Neutrophil (primary cell): ENCODE measurements at regions not wholly inside any gene's neighbourhood (a gene's known extent, or its start where the extent isn't known, plus 50 kb on each side); places are given as distances from the start of the nearest gene placed in this dataset.

ENCODE experiments used
- H3K27ac ChIP-seq: fragments of 200-600 bp; sonication (generic); 2 replicates; pipeline ENCODE4 v1.5.1; 2016; ENCODE audit warnings: mild to moderate bottlenecking, moderate library complexity
- H3K27me3 ChIP-seq: fragments of 200-600 bp; sonication (generic); 2 replicates; pipeline ENCODE4 v1.6.0; 2016; ENCODE audit warnings: mild to moderate bottlenecking
- H3K36me3 ChIP-seq: fragments of 200-600 bp; sonication (generic); 2 replicates; pipeline ENCODE4 v1.5.1; 2017
- H3K4me1 ChIP-seq, 2 experiments: fragments of 200-600 bp in 1 of 2; sonication (generic) in 1 of 2; 1 replicate in 1 of 2; 2 replicates in 1 of 2; pipeline versions ENCODE4 v1.5.1 to v1.6.1; 2013 to 2016; ENCODE audit warnings: low read depth in 1 of 2, low read length in 1 of 2, mild to moderate bottlenecking in 1 of 2, moderate library complexity in 1 of 2; ENCODE audit not compliant: control insufficient read depth in 1 of 2, insufficient read depth in 1 of 2
- H3K4me3 ChIP-seq, 2 experiments: fragments of 200-600 bp in 1 of 2; sonication (generic) in 1 of 2; 1 replicate in 1 of 2; 2 replicates in 1 of 2; pipeline ENCODE4 v1.5.1; 2013 to 2016; ENCODE audit warnings: low read depth in 1 of 2, low read length in 1 of 2, mild to moderate bottlenecking in 1 of 2, moderate library complexity in 1 of 2
- H3K9me3 ChIP-seq: fragments of 200-600 bp; sonication (generic); 2 replicates; pipeline ENCODE4 v1.5.1; 2016
- TF ChIP-seq, protein P1 (sequence below): fragments of 200-600 bp; sonication (generic); IDR thresholded peaks from 2 replicates; pipeline ENCODE4 v1.5.1; 2016; ENCODE audit warnings: antibody characterized with exemption

DNA sequence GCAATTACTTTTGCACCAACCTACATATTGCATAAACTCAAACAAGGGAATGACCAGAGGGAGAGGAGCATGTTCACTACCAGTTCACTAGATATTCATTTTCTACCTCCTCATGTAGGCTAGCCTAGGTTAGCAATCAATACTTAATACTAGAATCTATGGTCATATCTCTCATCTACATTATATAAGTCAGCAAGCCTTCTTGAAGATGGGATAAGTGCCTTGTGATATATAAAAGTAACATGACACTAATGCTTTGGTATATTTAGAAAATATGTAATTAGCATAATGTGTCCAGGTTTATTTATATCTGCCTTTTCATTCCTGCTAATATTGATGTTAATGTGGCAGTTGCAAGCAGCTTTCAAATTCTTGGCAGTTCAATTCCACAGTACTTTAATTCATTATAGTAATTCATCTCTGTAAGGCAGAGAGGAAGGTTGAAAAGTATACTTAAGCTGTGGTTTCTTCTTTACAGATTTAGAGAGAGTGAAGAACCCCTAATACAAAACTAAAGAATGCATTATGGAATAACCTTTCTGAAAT is 1613.2 kb upstream of the ACO1 start:
- H3K4me1 ChIP-seq: no peaks in the 10 kb centered on the region
- H3K27me3 ChIP-seq: no peaks in the 10 kb centered on the region
- H3K4me3 ChIP-seq: no peak overlapping the region
- TF ChIP-seq, protein P1, sequence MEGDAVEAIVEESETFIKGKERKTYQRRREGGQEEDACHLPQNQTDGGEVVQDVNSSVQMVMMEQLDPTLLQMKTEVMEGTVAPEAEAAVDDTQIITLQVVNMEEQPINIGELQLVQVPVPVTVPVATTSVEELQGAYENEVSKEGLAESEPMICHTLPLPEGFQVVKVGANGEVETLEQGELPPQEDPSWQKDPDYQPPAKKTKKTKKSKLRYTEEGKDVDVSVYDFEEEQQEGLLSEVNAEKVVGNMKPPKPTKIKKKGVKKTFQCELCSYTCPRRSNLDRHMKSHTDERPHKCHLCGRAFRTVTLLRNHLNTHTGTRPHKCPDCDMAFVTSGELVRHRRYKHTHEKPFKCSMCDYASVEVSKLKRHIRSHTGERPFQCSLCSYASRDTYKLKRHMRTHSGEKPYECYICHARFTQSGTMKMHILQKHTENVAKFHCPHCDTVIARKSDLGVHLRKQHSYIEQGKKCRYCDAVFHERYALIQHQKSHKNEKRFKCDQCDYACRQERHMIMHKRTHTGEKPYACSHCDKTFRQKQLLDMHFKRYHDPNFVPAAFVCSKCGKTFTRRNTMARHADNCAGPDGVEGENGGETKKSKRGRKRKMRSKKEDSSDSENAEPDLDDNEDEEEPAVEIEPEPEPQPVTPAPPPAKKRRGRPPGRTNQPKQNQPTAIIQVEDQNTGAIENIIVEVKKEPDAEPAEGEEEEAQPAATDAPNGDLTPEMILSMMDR: no peak
- no peak overlapping the region for H3K27ac ChIP-seq
- H3K36me3 ChIP-seq: no peaks in the 10 kb centered on the region
- H3K9me3 ChIP-seq: no peaks in the 10 kb centered on the region

DNA sequence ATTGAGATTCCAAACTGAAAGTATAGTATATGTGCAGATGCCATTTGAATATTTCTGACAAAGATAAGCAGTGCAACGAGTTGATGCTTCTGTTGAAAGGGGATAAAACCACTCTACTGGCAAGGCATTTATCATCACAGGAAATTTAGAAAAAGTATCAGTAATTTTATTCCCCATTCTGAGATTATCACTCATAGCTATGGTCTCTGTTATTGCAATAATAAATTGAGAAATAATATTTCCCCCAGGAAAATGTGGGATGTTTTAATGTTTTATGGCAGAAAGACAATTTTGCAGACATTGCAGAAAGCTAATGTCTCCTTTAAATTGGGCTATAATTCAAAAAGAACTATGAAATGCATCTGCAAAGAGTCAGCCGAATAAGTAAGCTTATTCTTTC is 1612.7 kb upstream of the ACO1 start:
- TF ChIP-seq, protein P1: no peak
- no peak overlapping the region for H3K4me3 ChIP-seq
- no peaks in the 10 kb centered on the region for H3K4me1 ChIP-seq
- no peaks in the 10 kb centered on the region for H3K9me3 ChIP-seq
- H3K36me3 ChIP-seq: no peaks in the 10 kb centered on the region
- H3K27me3 ChIP-seq: no peaks in the 10 kb centered on the region
- no peak overlapping the region for H3K27ac ChIP-seq

DNA sequence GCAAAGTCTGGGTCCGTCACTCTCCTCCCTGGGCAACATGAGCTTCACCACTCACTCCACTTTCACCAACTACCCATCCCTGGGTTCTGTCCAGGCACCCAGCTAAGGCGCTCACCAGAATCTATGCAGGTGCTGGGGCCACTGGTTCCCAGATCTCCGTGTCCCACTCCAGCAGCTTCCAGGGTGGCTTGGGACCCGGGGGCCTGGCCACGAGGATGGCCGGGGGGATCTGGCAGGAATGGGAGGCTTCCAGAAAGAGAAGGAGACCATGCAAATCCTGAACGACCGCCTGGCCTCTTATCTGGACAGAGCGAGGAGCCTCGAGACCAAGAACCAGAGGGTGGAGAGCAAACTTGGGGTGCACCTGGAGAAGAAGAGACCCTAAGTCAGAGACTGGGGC is 1611.0 kb upstream of the ACO1 start:
- Histone ChIP-seq H3K4me1 (no peaks in the 10 kb centered on the region), H3K27ac (no peak overlapping the region), H3K36me3 (no peaks in the 10 kb centered on the region), H3K4me3 (no peak overlapping the region), H3K27me3 (no peaks in the 10 kb centered on the region), H3K9me3 (no peaks in the 10 kb centered on the region)
- TF ChIP-seq, protein P1: no peak

DNA sequence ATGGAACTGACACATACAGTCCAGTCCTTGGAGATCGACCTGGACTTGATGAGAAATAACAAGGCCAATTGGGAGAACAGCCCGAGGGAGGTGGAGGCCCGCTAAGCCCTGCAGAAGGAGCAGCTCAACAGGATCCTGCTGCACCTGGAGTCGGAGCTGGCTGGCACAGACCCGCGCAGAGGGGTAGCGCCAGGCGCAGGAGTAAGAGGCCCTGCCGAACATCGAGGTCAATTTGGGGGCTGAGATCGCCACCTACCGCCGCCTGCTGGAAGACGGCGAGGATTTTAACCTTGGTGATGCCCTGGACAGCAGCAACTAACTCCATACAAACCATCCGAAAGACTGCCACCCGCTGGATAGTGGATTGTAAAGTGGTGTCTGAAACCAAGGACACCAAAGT is 1610.1 kb upstream of the ACO1 start:
- Histone ChIP-seq H3K27me3 (no peaks in the 10 kb centered on the region), H3K4me3 (no peak overlapping the region), H3K4me1 (no peaks in the 10 kb centered on the region), H3K27ac (no peak overlapping the region), H3K9me3 (no peaks in the 10 kb centered on the region), H3K36me3 (no peaks in the 10 kb centered on the region)
- TF ChIP-seq, protein P1: no peak

DNA sequence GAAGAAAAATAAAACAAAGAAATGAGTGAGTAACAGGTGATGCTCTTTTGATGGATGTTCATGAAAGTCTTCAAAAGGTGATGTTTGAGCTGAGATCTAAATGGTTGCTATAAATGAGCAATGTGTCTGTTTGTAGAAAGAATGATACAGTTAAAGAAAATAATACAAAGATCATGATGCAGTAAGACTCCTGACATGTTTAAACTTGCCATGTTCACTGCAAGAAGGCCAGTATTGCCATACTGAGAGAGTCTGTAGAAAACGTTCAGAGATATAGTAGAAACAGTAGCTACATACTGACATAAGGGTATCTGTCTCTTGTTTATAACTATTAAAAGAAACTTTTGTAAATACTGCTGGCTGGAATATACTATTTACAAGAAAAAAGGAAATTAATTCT is 1609.2 kb upstream of the ACO1 start:
- Histone ChIP-seq H3K9me3 (no peaks in the 10 kb centered on the region), H3K4me3 (no peak overlapping the region), H3K27ac (no peak overlapping the region), H3K27me3 (no peaks in the 10 kb centered on the region), H3K4me1 (no peaks in the 10 kb centered on the region), H3K36me3 (no peaks in the 10 kb centered on the region)
- TF ChIP-seq, protein P1: no peak

DNA sequence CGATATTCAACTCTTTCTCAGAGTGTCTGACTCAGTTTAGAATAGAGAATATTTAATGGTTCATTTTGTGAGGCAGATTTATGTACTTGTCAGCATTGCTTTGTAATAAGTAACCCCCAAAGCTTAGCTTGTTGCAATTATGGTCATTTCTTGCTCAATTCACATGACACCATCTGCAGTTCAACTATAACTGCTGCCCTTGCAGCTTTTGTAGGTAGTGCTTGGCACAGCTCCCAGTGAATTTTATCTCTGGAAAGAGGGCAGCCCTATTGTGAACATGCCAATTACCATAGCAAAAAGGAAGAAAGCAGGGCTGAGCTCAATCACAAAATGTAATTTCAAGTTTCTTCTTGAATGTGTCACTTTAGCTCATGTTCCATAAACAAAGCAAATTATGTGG is 1587.7 kb upstream of the ACO1 start:
- H3K9me3 ChIP-seq: no peaks in the 10 kb centered on the region
- H3K4me1 ChIP-seq: no peaks in the 10 kb centered on the region
- no peaks in the 10 kb centered on the region for H3K36me3 ChIP-seq
- no peaks in the 10 kb centered on the region for H3K27me3 ChIP-seq
- H3K4me3 ChIP-seq: no peak overlapping the region
- TF ChIP-seq, protein P1: no peak
- H3K27ac ChIP-seq: no peak overlapping the region
